SK-N-MC (cell line): ENCODE measurements at regions not wholly inside any gene's neighbourhood (a gene's known extent, or its start where the extent isn't known, plus 50 kb on each side); places are given as distances from the start of the nearest gene placed in this dataset.

ENCODE experiments used
- EZH2 ChIP-seq: fragments of 200-600 bp; sonication (generic); IDR thresholded peaks from one replicate; pipeline ENCODE4 v1.6.1; 2017; ENCODE audit warnings: antibody characterized with exemption
- POLR2AphosphoS5 ChIP-seq: IDR thresholded peaks from 2 replicates; pipeline ENCODE4 v1.6.1; 2012; ENCODE audit warnings: mild to moderate bottlenecking, low read depth, low read length, borderline replicate concordance

DNA sequence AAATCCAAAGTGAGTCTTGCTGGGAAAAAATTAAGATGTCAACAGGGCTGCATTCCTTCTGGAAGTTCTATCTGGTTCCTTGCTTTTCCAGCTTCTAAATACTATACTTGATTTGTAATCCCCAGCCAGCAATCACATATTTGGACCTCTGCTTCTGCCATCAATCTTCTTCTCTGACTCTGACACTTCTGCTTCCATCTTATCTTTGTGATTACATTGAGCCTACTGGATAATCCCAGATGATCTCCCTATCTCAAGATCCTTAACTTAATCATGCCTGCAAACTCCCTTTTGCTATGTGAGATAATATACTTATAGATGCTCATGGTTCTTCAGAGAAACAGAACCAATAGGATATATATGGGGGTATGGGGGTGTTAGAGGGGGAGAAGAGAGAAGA lies 49.9 kb upstream of the ZDHHC17 start:
- TF ChIP-seq EZH2 (no peak), POLR2AphosphoS5 (no peak)
